Activated CD8-positive, alpha-beta memory T cell treated with anti-CD3 and anti-CD28 coated beads, Interleukin-2, amount 50 U/mL, for 1 hour (primary cell): ENCODE measurements at regions not wholly inside any gene's neighbourhood (a gene's known extent, or its start where the extent isn't known, plus 50 kb on each side); places are given as distances from the start of the nearest gene placed in this dataset.
"Not testable (repeated sequence)": the region's sequence is repeated elsewhere in the genome, so short reads cannot be mapped to it uniquely, and the experiment has no call there.

Source experiments
- DNase-seq: peaks from one replicate; pipeline ENCODE4 v3.0.0-alpha.2; 2020; ENCODE audit errors: extremely low read depth

DNA sequence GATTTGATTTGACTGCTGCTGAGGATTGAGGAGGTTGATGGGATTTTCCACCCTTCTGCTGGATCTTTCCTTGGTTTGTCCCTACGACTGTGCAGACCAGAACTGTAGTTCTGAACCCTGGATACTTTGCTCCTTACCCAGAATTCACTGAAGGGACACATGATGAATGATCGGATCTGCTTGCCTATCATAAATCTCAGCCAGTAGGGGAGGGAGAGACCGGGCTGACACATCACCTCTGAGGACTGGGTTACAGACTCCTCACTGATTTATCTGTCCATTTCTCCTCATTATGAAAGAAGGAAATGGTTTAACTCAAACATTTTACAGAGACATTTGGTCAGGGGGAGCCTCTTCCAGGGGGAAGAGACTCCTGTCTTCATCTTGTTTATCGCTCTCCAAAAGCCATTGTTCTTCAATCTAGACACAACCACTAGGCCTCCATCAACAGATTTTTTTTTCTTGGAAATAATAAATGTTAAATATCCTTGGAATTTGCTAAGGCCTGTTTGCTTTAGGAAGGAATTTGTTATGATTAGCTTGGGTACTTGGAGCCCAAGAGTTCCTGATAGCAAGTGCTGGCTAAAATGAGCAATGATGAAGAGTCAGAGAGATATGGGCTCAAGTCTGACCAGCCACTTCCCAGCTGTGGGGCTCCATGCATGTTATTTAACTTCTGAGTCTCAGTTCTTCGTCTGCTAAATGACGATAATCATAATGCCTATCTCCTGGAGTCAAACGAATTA lies 925.5 kb downstream of the SLC4A3 start:
- DNase-seq, result no peak

DNA sequence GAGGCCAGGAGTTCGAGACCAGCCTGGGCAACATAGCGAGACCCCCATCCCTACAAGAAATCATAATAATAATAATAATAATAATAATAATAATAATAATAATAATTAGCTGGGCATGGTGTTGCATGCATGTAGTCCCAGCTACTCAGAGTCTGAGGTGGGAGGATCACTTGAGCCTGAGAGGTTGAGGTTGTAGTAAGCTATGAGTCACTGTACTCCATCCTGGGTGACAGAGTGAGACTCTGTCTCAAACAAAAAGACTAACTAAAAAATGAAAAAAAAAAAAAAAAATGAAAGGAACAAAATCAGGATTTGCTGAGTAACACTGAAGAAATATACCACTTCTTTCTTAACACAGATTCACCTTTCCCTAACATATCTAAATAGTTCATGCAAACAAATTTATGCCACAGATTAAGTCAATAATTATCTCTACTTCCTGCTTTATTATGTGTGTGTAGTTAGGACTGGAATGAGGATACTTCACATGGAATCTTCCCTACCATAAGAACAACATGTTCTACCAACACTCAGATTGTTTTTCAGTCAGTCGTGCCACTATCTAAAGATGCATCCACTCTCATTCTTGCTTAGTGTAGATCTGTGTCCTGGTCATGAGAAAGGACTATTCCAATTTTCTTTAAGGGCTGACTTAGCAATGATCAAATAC lies 928.7 kb downstream of the SLC4A3 start:
- no peak for DNase-seq

DNA sequence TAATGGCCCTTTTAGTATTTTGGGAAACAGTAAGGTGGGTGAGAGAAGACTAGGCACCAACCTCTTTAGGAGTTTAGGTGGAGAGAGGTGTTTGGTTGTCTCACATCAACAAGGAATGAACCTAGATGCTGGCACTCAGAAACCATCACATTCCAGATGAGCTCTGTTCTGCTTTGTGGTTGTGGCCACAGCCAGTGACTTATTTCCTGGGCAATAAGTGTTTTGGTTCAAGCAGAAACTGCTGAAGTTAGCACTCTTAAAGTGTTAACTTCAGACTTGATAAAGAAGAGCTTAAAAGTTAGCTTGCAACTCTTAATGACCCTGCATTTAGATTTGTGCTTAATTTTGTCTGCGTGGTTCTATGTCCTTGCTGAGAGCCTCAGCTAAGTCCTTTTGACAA lies 929.2 kb downstream of the SLC4A3 start:
- DNase-seq, result no peak

DNA sequence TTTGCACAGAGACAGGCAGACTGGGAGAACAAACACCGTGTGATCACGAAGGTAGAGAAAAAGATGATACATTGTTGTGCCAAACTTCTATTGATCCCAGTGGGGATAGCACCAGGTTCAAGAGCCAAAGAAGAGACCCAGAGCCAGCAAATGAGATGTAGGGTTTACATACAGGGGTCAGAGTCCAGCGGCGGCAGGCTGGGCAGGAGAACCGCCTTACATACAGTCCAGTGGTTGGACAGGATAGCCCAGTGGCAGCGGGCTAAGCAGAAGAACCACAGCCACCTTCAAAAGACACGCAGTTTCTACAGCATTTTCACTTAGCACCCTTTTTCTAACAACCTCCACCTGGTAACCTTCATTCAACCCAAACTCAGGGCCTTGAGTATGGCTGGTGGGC lies 932.8 kb downstream of the SLC4A3 start:
- DNase-seq, result no peak

DNA sequence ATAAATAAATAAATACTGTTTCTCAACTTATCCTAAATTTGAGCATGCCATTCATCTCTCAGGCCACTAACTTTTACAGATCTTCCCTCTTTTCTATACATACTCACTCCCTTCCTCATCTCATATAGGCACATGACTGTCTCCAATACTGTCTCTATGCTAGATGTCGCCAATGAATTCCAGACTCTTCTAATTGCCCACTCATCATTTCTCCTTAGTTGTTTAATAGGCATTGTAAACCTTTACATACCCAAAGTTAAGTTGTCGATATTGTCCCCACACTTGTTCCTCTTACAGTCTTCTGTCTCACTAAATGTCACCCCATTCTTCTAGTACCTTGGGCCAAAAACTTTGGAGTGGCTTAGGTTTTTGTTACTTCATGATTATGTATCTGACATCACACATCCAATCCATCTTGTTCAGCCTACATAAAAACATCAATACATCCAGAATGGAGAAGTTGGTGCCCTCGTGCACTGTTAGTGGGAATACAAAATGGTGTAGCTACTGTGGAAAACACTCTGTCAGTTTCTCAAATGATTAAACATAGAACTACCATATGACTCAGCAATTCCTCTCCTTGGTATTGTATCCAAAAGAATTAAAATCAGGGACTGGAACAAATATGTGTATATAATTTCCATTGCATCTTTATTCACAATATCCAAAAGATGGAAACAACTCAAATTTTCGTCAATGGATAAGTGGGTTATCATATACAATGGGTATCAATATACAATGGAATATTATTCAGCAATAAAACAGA lies 935.1 kb downstream of the SLC4A3 start:
- no peak for DNase-seq

- no peak for DNase-seq
Observed at GRCh38 chr2:220568296-220568695, 940.9 kb downstream of the SLC4A3 start.

DNA sequence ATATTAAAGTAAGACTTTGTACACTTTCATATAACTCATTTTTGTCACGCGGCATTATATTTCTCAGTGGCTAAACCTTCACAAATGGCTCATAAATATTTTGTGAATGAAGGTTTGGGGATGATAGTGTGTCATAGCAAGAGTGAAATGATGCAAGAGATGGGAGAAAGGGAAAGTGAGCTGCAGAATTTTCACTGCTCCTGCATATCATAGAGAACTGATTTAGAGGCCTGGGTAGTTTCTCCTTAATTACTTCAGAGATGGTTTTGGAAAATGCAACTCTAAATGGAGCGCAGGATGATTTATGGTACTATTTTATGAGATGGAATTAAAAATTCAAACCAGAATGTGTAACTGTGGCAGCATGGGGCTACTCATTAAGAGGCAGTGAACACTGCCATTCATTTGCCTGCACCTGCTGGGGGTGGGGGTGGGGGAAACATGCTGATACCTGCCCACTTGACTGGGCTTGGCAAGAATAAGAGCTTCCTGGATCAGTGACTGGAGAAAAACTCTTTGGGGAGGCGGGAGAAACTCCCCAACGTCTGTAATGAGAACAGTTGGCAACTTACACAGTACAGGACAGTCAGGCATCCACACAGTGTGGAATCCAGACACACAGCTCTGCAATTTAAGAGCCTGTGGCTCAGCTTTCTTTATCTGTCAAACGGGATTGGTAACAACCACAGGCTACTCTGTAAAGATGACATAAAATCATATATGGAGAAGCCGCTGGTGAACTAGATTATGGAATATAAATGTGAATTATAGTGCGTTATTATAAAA lies 941.9 kb downstream of the SLC4A3 start:
- no peak for DNase-seq

GRCh38 chr2:220572385-220572784 lies 945.0 kb downstream of the SLC4A3 start:
- DNase-seq, result no peak

DNA sequence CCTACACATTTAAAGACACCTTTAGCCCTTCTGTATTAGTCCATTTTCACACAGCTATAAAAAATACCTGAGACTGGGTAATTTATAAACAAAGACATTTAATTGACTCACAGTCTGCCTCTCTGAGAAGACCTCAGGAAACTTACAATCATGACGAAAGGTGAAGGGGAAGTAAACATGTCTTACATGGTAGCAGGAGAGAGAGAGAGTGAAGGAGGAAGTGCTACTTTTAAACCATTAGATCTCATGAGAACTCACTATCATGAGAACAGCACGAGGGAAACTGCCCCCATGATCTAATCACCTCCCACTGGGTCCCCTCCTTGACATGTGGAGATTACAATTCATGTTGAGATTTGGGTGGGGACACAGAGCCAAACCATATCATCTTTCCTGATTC lies 946.6 kb downstream of the SLC4A3 start:
- DNase-seq, result no peak

GRCh38 chr2:220575963-220576362 lies 948.5 kb downstream of the SLC4A3 start:
- DNase-seq, result no peak

GRCh38 chr2:220579452-220579851 lies 952.0 kb downstream of the SLC4A3 start:
- no peak for DNase-seq

- DNase-seq, result no peak
Observed at GRCh38 chr2:220580113-220580512, 952.7 kb downstream of the SLC4A3 start.

DNA sequence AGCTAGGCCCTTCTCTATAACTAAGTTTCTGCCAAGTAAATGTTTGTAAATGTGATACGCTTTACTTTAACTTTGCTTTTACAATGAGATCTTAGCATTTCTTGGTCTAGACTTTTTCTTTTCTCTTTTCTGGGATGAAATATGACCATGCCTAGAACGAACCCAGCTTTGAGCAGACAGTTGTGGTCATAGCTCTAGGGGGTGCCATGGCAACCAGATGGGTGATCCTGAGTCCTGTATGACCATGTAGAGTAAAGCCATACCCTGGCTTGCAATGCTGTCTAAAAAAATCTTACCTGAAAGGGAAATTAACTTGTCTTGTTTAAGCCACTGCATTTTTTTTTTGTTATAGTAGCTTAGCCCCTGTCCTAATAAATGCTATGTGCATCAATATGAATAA lies 956.3 kb downstream of the SLC4A3 start:
- DNase-seq, result no peak

DNA sequence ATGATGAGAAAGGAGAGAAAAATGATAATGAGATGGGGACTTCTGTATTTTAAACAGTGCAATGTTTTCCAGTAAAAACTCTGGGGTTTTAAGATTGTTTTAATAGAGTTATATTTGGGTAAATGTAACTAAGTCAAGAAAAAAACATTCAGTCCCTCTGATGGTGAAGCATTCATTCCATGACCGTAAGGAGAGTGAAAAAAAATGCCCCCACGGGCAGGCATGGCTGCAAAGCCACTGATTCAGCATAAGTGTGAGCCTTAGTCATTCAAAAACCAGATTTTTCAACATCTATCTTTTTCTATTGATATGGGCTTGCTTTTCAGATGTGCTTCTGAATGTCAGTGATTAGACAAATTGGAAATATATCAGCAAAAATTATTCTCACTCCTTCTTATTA lies 957.8 kb downstream of the SLC4A3 start:
- DNase-seq, result no peak

DNA sequence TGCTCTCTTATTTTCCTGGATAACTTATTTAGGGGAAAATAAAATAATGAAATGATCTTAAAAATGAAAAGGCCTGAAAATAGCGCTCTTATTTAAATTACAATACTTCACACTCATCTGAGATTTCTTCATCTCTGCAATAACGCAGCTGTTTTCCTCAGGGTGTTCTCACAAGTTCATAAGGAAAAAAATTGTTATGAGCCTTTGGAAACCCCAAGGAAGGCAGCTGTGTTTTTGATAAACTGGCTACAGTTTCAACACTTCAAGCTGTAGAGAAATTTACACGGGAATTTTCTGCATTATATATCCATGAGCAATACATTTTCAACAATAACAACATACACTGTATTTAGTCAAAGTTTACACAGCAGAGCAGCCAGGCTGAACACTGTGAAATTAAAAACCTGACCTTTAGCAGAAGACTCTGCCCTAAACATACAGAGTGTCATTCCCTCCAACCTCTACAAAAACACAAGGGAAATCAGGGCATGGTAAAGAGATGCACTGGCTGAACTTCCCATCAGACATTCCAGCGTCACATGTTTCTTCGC lies 959.6 kb downstream of the SLC4A3 start:
- no peak for DNase-seq

GRCh38 chr2:220588148-220588547 lies 960.7 kb downstream of the SLC4A3 start:
- no peak for DNase-seq

DNA sequence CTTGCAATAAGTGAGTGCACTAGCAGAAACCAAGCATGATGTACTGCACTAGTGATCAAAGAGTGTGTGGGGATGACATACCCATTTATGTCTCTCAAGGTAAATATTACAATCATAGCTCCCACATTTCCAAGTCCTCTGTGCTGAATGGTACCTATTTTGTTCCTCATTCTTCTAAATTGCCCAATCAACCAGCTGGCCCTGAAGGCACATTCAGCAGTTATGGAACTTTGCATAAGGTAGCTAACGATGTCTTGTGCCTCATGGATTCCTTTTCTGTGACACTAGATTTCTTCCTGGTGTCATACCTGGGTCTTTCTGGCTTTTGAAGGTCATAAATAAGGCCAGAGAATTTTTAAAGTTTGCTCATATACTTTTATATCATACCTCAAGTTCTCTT lies 963.0 kb downstream of the SLC4A3 start:
- no peak for DNase-seq

DNA sequence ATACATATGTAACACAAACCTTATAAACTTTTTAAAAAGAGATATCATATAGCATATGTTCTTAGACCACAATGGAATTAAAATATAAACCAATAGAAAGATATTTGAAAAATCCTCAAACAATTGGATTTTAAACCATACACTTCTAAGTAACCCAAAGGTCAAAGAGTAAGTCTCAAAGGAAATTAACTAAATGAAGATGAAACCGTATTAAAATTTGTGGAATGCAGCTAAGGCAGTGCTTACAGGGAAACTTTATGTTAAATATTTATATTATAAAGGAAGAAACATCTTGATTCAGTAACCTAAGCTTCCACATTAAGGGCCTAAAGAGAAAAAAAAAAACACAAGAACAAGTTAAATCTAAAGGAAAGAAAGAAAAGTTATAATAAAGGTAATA lies 966.1 kb downstream of the SLC4A3 start:
- DNase-seq, result no peak

DNA sequence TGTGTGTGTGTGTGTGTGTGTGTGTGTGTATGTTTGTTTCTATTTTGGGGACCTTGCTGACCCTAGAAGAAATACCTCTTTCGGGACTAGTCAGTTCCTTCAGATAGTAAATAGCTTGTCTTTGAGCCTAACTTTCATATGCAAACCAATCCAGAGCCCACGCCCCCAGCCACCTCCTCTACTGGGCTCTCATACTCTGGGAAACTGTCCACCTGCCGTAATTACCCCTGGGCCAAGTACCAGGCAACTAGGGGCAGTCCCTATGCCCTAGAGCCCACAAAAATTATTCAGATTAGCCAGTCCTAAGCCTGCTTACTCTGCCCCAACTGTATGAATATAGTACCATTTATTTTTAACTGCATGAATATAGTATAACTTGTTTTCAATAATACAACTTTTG lies 970.4 kb downstream of the EPHA4 start:
- DNase-seq, result no peak

- not testable (repeated sequence) for DNase-seq
Observed at GRCh38 chr2:220613004-220613403, 959.1 kb downstream of the EPHA4 start.

DNA sequence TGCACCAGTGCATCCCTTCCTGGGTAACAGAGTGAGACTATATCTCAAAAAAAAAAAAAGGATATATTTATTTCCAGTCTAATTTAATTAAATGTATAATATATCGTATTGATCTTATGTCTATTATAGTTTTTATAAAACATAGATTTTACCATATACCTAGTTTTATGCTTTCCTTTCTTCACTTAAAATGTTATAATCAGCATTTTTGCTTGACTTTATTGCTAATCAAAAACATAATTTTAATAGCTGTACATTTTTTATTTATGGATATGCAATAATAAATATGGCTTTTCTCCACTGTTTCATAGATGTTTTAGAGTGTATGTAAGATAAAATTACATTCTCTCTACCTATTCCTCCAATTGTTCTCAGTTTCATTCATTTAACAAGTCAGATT lies 958.0 kb downstream of the EPHA4 start:
- no peak for DNase-seq
